LNCaP clone FGC (cell line): ENCODE measurements at regions not wholly inside any gene's neighbourhood (a gene's known extent, or its start where the extent isn't known, plus 50 kb on each side); places are given as distances from the start of the nearest gene placed in this dataset.
"Not testable (repeated sequence)": the region's sequence is repeated elsewhere in the genome, so short reads cannot be mapped to it uniquely, and the experiment has no call there.

Experiments
- DNase-seq: peaks from one replicate; pipeline ENCODE4 v3.0.0-alpha.2; 2011; ENCODE audit warnings: low read depth
- H3K4me3 ChIP-seq: 2 replicates; pipeline ENCODE4 v1.5.1; 2011; ENCODE audit warnings: mild to moderate bottlenecking, low read depth, low read length, control low read depth
- TF ChIP-seq, protein P1 (sequence below): IDR thresholded peaks from 2 replicates; pipeline ENCODE4 v1.5.1; 2012; ENCODE audit warnings: mild to moderate bottlenecking; ENCODE audit not compliant: control insufficient read depth, insufficient read depth; ENCODE audit errors: extremely low read depth

DNA sequence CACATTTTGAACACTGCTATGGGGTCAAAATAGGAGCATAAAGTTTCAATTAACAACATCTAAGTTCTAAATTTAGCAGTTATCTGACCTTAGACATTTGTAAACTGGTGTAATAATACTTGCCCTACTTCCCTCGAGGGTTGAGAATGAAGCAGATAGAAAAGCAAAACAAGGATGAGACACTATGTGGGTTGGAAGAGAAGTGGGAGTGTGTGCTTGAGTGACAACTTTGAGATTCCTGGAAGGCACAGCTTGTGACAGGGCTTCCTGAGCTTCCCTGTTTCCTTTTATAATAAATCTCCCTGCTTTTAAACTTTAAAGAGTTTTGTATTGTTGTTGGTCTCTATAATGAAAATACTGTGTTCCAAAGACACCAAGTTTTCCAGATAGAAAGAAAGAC is 128.6 kb upstream of the CHST9 start:
- no peak for DNase-seq
- TF ChIP-seq, protein P1, sequence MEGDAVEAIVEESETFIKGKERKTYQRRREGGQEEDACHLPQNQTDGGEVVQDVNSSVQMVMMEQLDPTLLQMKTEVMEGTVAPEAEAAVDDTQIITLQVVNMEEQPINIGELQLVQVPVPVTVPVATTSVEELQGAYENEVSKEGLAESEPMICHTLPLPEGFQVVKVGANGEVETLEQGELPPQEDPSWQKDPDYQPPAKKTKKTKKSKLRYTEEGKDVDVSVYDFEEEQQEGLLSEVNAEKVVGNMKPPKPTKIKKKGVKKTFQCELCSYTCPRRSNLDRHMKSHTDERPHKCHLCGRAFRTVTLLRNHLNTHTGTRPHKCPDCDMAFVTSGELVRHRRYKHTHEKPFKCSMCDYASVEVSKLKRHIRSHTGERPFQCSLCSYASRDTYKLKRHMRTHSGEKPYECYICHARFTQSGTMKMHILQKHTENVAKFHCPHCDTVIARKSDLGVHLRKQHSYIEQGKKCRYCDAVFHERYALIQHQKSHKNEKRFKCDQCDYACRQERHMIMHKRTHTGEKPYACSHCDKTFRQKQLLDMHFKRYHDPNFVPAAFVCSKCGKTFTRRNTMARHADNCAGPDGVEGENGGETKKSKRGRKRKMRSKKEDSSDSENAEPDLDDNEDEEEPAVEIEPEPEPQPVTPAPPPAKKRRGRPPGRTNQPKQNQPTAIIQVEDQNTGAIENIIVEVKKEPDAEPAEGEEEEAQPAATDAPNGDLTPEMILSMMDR = no peak
- no peak overlapping the region for H3K4me3 ChIP-seq

DNA sequence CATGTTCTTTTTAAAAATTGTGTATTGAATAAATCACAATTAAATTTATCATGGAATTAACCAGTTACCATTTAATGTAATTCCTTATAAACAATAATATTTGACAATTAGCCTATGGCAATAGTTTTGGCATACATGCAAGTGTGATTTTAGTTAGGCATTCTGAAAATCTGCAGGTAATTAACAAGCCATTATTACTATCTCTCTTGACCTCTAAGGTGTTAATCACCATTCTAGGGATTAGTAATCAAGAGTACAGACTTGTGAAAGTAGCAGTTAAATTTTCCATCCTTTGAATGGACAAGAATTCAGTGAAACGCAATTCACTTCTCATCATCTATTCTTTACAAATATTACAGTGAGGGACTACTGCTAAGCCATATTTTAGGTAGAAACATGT is 127.7 kb upstream of the CHST9 start:
- no peak for DNase-seq
- TF ChIP-seq, protein P1 = no peak
- H3K4me3 ChIP-seq = no peak overlapping the region

DNA sequence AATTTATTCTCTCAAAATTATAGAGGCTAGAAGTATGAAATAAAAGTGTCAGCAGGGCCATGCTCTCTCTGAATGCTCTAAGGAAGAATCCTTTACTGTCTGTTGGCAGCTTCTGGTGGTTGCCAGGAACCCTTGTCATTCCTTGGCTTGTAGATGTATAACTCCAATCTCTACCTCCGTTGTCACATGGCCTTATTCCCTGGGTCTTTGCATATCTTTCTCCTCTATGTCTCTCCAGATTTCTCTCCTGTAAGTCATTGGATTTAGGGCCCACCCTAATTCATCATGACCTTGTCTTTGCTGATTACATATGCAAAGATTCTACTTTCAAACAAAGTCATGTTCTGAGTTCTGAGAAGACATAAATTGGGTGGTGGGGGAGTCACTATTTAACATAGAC is 127.0 kb upstream of the CHST9 start:
- H3K4me3 ChIP-seq = no peak overlapping the region
- DNase-seq = no peak
- TF ChIP-seq, protein P1 = no peak

DNA sequence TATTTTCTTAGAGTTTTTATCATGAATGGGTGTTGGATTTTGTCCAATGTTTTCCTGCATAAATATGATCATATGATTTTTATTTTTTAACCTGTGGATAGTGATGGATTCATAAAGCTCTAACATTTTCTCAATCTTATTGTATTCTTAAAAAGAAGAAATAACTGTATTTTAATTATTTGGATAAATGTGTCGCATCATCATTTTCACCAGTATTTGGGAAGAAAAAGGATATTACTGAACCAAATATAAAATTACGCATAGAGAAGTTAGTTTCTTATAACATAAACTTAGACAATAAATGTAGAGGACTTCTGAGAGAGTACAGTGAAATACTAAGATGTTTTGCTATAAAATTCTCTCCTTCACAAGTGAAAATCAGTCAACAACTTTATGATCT is 126.0 kb upstream of the CHST9 start:
- TF ChIP-seq, protein P1 = no peak
- DNase-seq = no peak
- no peak overlapping the region for H3K4me3 ChIP-seq

DNA sequence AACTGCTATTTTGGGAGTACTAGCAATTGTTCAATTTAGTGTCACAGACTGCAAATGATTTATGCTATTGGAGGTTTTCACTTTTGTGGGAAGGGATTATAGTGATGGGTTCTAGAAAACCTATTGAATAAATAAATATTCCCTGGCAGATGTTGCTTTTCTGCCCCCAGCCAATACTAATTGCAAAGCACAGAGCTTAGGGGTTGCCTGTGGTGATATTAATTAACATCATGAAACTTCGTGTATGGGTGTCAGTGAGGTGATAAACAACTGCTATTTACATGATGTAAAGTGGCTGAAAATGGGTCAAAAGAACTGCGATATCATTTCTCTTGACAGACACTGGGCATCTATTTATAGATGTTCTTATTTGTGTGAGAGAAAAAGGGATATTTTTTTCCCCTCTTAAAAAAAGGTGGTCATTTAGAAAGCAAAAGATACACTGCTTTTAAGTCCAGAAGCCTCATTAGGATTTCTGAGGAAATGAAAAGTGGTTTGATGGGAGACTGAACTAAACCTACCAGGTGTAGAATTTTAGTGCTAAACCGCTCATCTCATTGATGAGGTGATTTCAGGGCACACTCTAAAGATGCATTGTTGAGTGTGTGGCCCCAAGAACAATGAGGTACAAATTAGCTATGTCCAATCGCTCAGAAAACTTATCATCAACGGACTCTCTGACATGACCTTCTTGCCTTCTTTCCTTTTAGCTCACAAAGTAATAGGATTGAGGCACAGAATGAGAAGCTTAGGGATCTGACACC is 116.7 kb upstream of the CHST9 start:
- TF ChIP-seq, protein P1 = no peak
- DNase-seq = no peak

DNA sequence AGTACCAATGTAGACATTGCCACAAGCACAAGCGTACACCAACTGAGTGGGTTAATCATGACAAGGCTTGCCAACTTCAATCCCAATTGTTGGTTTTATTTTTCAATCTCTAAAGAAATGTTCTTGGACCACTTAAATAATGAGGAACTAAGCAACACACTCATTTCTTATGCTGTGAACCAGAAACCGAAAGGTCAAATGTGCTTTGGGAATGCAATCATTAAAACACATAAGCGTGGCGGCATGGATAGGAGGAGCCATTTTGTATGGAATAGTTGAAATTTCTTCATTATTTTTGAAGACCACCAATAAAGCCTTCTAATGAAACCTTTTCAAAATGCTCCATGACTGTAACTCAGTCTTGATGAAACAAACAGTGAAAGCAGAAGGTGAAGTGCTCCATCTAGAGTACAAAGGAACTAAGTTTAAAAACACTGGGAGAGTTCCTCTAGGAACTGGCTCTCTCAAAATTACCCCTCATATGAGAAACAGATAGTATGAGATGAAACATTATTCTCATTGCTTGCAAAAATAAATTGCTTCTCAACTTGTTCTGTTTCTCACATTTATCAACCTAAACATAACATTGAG is 113.2 kb upstream of the CHST9 start:
- no peak for DNase-seq

More for the DNA sequence above, 116.7 kb upstream of the CHST9 start:
- no peak overlapping the region for H3K4me3 ChIP-seq

DNA sequence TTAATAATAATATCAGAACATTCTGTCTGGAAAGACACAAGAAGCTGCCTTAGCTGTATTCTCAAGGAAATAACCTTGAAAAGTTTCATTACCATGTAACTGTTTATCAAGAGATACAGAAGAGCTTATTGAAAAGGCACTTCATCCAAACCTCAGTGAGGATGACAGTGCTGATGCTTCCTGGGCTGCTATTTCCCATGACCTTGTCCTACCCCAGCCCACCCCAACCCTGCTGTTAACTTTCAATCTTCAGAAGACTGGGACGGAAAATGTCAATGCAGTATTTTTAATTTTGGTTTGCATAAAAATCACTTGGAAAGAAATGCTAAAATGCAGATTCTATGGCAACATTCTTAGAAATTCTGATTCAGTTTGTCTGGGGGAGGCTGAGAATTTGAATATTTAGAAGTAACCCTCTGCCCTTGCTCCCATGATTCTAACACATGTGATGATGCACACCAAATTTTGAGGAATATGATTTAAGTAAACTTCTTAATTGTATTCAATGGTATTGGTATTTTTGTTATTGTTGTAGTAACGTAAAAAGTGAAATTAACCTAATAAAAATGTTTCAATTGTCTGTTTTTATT is 101.0 kb upstream of the CHST9 start:
- not testable (repeated sequence) for DNase-seq, H3K4me3 ChIP-seq

More for the DNA sequence above, 113.2 kb upstream of the CHST9 start:
- H3K4me3 ChIP-seq = no peak overlapping the region
- TF ChIP-seq, protein P1 = peak; percentile 55
